B cell (primary cell): ENCODE measurements at regions not wholly inside any gene's neighbourhood (a gene's known extent, or its start where the extent isn't known, plus 50 kb on each side); places are given as distances from the start of the nearest gene placed in this dataset.

ENCODE experiments used
- ATAC-seq: fragments of 200-7000 bp; cut with Tn5 transposase; one replicate; pipeline ENCODE4 v1.10.0; 2021; ENCODE audit warnings: low read depth, mild to moderate bottlenecking, moderate number of reproducible peaks, moderate library complexity
- CTCF ChIA-PET: fragments of 350-600 bp; sonication (Branson Sonifier 250); formaldehyde crosslinking; loops from one replicate; lab custom pipeline; 2021; ENCODE audit warnings: antibody characterized with exemption, inconsistent platforms; lab: Charles Lee
- POLR2A ChIA-PET: fragments of 350-600 bp; sonication (Branson Sonifier 250); formaldehyde crosslinking; loops from one replicate; lab custom pipeline; 2021; ENCODE audit warnings: antibody characterized with exemption; lab: Charles Lee
- DNase-seq: peaks from one replicate; pipeline ENCODE4 v3.0.0; 2013
- H2AFZ ChIP-seq: 2 replicates; pipeline ENCODE4 v1.6.1; 2012; ENCODE audit warnings: mild to moderate bottlenecking, low read depth, low read length; ENCODE audit not compliant: insufficient read depth, poor library complexity, severe bottlenecking
- H3K27ac ChIP-seq, 2 donors: 1 replicate in 1 of 2; 2 replicates in 1 of 2; pipeline ENCODE4 v1.5.1; 2012 to 2013; ENCODE audit warnings: low read length in 2 of 2, mild to moderate bottlenecking in 2 of 2, moderate library complexity in 1 of 2
- H3K27me3 ChIP-seq, 4 experiments: fragments of 200-600 bp in 1 of 4; sonication (generic) in 1 of 4; replicated peaks in 1 of 4; 1 replicate in 2 of 4; 2 replicates in 2 of 4; pipeline versions ENCODE4 v1.6.1 to v1.7.0; 2013 to 2016; ENCODE audit warnings: low read length in 3 of 4, mild to moderate bottlenecking in 2 of 4, mixed read lengths in 1 of 4, moderate library complexity in 1 of 4; ENCODE audit not compliant: insufficient read depth in 4 of 4, control insufficient read depth in 3 of 4; ENCODE audit errors: control extremely low read depth in 1 of 4
- H3K36me3 ChIP-seq, 2 experiments: replicated peaks in 1 of 2; 1 replicate in 1 of 2; 2 replicates in 1 of 2; pipeline versions ENCODE4 v1.6.1 to v1.7.1; 2013; ENCODE audit warnings: low read length in 1 of 2; ENCODE audit not compliant: insufficient read depth in 2 of 2, control insufficient read depth in 1 of 2; ENCODE audit errors: control extremely low read depth in 1 of 2, extremely low read depth in 1 of 2
- H3K4me1 ChIP-seq, 2 donors: fragments of 200-600 bp in 1 of 2; sonication (generic) in 1 of 2; 1 replicate in 1 of 2; 2 replicates in 1 of 2; pipeline versions ENCODE4 v1.5.1 to v1.6.1; 2013 to 2017; ENCODE audit warnings: low read length in 2 of 2; ENCODE audit not compliant: control insufficient read depth in 2 of 2, insufficient read depth in 2 of 2
- H3K4me2 ChIP-seq: replicated peaks from 2 replicates; pipeline ENCODE3; 2012; ENCODE audit warnings: mild to moderate bottlenecking, low read depth, low read length; ENCODE audit not compliant: poor library complexity, severe bottlenecking
- H3K4me3 ChIP-seq, 5 experiments: fragments of 200-600 bp in 1 of 5; sonication (generic) in 1 of 5; 1 replicate in 3 of 5; 2 replicates in 2 of 5; pipeline versions ENCODE4 v1.5.1 to v1.7.0; 2011 to 2016; ENCODE audit warnings: low read length in 4 of 5, mild to moderate bottlenecking in 4 of 5, low read depth in 2 of 5, control low read depth in 1 of 5, moderate library complexity in 1 of 5; ENCODE audit not compliant: insufficient read depth in 1 of 5; ENCODE audit errors: control extremely low read depth in 1 of 5, extremely low read depth in 1 of 5
- H3K79me2 ChIP-seq: fragments of 200-600 bp; sonication (generic); one replicate; pipeline ENCODE4 v1.6.0; 2016; ENCODE audit warnings: low read length; ENCODE audit not compliant: control insufficient read depth, insufficient read depth
- H3K9ac ChIP-seq: fragments of 200-600 bp; sonication (generic); 2 replicates; pipeline ENCODE4 v1.6.1; 2017; ENCODE audit warnings: mild to moderate bottlenecking, low read length, moderate library complexity
- H3K9me3 ChIP-seq, 3 donors: one replicate each; pipeline versions ENCODE4 v1.6.1 to v1.7.1; 2013; ENCODE audit warnings: low read length in 2 of 3; ENCODE audit not compliant: control insufficient read depth in 2 of 3, insufficient read depth in 1 of 3; ENCODE audit errors: control extremely low read depth in 1 of 3
- H4K20me1 ChIP-seq: 2 replicates; pipeline ENCODE4 v1.6.0; 2012; ENCODE audit warnings: mild to moderate bottlenecking, low read length; ENCODE audit not compliant: insufficient read depth, control insufficient read depth, poor library complexity, severe bottlenecking
- H3K27ac Mint-ChIP-seq: one replicate; pipeline ENCODE4 v1.8.0; 2021; ENCODE audit warnings: mixed read lengths
- H3K27me3 Mint-ChIP-seq: one replicate; pipeline ENCODE4 v1.8.0; 2021; ENCODE audit warnings: mixed read lengths
- H3K4me1 Mint-ChIP-seq: one replicate; pipeline ENCODE4 v1.8.0; 2021; ENCODE audit warnings: mixed read lengths
- H3K4me3 Mint-ChIP-seq: one replicate; pipeline ENCODE4 v1.8.0; 2021; ENCODE audit warnings: mixed read lengths
- H3K9me3 Mint-ChIP-seq: one replicate; pipeline ENCODE4 v1.8.0; 2022; ENCODE audit warnings: mixed read lengths; ENCODE audit not compliant: insufficient read depth
- EZH2 ChIP-seq: IDR thresholded peaks from 2 replicates; pipeline ENCODE4 v1.6.1; 2012; ENCODE audit warnings: borderline replicate concordance, low read depth, mild to moderate bottlenecking, moderate library complexity, low read length; ENCODE audit not compliant: insufficient read depth, poor library complexity, severe bottlenecking
- WGBS: methylation state at CpG from one replicate; pipeline ENCODE4 v1.1.5; 2013; ENCODE audit warnings: missing lambda C conversion rate; ENCODE audit not compliant: insufficient coverage; 5-methylcytosine and 5-hydroxymethylcytosine counted together
- intact Hi-C: fragments of 100-400 bp; cut with micrococcal nuclease; formaldehyde crosslinking; loops from one replicate; pipeline ENCODE4 v1.10.0; 2022
- TF ChIP-seq, protein P1 (sequence below): fragments of 200-600 bp; IDR thresholded peaks from one replicate; pipeline ENCODE4 v1.8.0; 2022; ENCODE audit warnings: antibody characterized with exemption, mild to moderate bottlenecking

GRCh38 chr3:72043204-72044133, 258.5 kb upstream of the PROK2 start:
- 0% methylated on average over 1 of the region's 3 CpGs for WGBS

More at GRCh38 chr3:72043204-72044133, 258.5 kb upstream of the PROK2 start:
- no peak overlapping the region for H3K4me3 ChIP-seq
- DNase-seq (no peak), ATAC-seq (no peak)
- TF ChIP-seq, protein P1, sequence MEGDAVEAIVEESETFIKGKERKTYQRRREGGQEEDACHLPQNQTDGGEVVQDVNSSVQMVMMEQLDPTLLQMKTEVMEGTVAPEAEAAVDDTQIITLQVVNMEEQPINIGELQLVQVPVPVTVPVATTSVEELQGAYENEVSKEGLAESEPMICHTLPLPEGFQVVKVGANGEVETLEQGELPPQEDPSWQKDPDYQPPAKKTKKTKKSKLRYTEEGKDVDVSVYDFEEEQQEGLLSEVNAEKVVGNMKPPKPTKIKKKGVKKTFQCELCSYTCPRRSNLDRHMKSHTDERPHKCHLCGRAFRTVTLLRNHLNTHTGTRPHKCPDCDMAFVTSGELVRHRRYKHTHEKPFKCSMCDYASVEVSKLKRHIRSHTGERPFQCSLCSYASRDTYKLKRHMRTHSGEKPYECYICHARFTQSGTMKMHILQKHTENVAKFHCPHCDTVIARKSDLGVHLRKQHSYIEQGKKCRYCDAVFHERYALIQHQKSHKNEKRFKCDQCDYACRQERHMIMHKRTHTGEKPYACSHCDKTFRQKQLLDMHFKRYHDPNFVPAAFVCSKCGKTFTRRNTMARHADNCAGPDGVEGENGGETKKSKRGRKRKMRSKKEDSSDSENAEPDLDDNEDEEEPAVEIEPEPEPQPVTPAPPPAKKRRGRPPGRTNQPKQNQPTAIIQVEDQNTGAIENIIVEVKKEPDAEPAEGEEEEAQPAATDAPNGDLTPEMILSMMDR: no peak
- no peak for TF ChIP-seq EZH2
- Mint-ChIP-seq H3K4me1 (peaks cover 7% of the 10 kb centered on the region), H3K9me3 (no peaks in the 10 kb centered on the region), H3K27me3 (peaks cover 16% of the 10 kb centered on the region), H3K27ac (no peak overlapping the region), H3K4me3 (no peak overlapping the region)
- POLR2A ChIA-PET: no interaction called here
- H3K79me2 ChIP-seq: no peaks in the 10 kb centered on the region
- CTCF ChIA-PET: no interaction called here
- intact Hi-C loops: no loop called here
- H3K4me2 ChIP-seq: no peak overlapping the region
- H3K36me3 ChIP-seq: no peaks in the 10 kb centered on the region
- no peaks in the 10 kb centered on the region for H4K20me1 ChIP-seq
- no peak overlapping the region for H3K9ac ChIP-seq
- H3K9me3 ChIP-seq: no peaks in the 10 kb centered on the region
- H3K27me3 ChIP-seq: peaks cover 0 to 7% (median 0%) of the 10 kb centered on the region in 4 experiments
- peaks cover 0 to 6% of the 10 kb centered on the region in 2 donors for H3K4me1 ChIP-seq
- no peak overlapping the region for H3K27ac ChIP-seq
- H2AFZ ChIP-seq: no peak overlapping the region
